H9 (cell line): ENCODE measurements at regions not wholly inside any gene's neighbourhood (a gene's known extent, or its start where the extent isn't known, plus 50 kb on each side); places are given as distances from the start of the nearest gene placed in this dataset.

Experiments used
- DNase-seq: peaks from one replicate; pipeline ENCODE4 v3.0.0-alpha.2; 2017
- H2AFZ ChIP-seq: one replicate; pipeline ENCODE4 v1.6.1; 2013; ENCODE audit warnings: mild to moderate bottlenecking, low read length, control low read depth, moderate library complexity
- H2AK5ac ChIP-seq: 2 replicates; pipeline ENCODE4 v1.6.1; 2013; ENCODE audit warnings: low read length, control low read depth, mixed read lengths; ENCODE audit not compliant: insufficient read length
- H2BK120ac ChIP-seq: one replicate; pipeline ENCODE4 v1.6.1; 2013; ENCODE audit warnings: low read depth, mild to moderate bottlenecking, low read length, control low read depth, inconsistent platforms; ENCODE audit not compliant: poor library complexity, severe bottlenecking
- H2BK12ac ChIP-seq: 2 replicates; pipeline ENCODE4 v1.6.1; 2013; ENCODE audit warnings: low read length, control low read depth, mixed read lengths, low read depth; ENCODE audit not compliant: insufficient read length
- H2BK15ac ChIP-seq: 2 replicates; pipeline ENCODE4 v1.6.1; 2013; ENCODE audit warnings: low read depth, low read length, control low read depth
- H2BK20ac ChIP-seq: one replicate; pipeline ENCODE4 v1.6.1; 2013; ENCODE audit warnings: low read depth, mild to moderate bottlenecking, low read length, control low read depth, inconsistent platforms; ENCODE audit not compliant: poor library complexity, severe bottlenecking
- H2BK5ac ChIP-seq: 2 replicates; pipeline ENCODE4 v1.6.1; 2013; ENCODE audit warnings: low read length, control low read depth, mixed read lengths; ENCODE audit not compliant: insufficient read length
- H3K14ac ChIP-seq: 2 replicates; pipeline ENCODE4 v1.6.1; 2013; ENCODE audit warnings: low read length, control low read depth; ENCODE audit not compliant: insufficient read depth
- H3K18ac ChIP-seq: 2 replicates; pipeline ENCODE4 v1.6.1; 2013; ENCODE audit warnings: low read depth, mild to moderate bottlenecking, mixed read lengths, low read length, control low read depth; ENCODE audit not compliant: insufficient read length
- H3K23ac ChIP-seq: 2 replicates; pipeline ENCODE4 v1.6.1; 2013; ENCODE audit warnings: low read length, control low read depth, mixed read lengths, low read depth; ENCODE audit not compliant: insufficient read length
- H3K23me2 ChIP-seq: 2 replicates; pipeline ENCODE4 v1.6.1; 2013; ENCODE audit warnings: low read depth, mild to moderate bottlenecking, mixed read lengths, low read length, control low read depth; ENCODE audit not compliant: insufficient read length, poor library complexity, severe bottlenecking
- H3K27ac ChIP-seq: 2 replicates; pipeline ENCODE4 v1.5.1; 2013; ENCODE audit warnings: low read length, control low read depth, mixed read lengths, low read depth; ENCODE audit not compliant: insufficient read length
- H3K27me3 ChIP-seq: 2 replicates; pipeline ENCODE4 v1.6.1; 2013; ENCODE audit warnings: low read length, control low read depth, inconsistent platforms; ENCODE audit not compliant: insufficient read depth
- H3K4ac ChIP-seq: 2 replicates; pipeline ENCODE4 v1.6.1; 2013; ENCODE audit warnings: low read depth, mild to moderate bottlenecking, control low read depth, inconsistent platforms, low read length, moderate library complexity
- H3K4me1 ChIP-seq: 2 replicates; pipeline ENCODE4 v1.6.1; 2013; ENCODE audit warnings: low read length, control low read depth, inconsistent platforms; ENCODE audit not compliant: insufficient read depth
- H3K4me2 ChIP-seq: 2 replicates; pipeline ENCODE4 v1.6.1; 2013; ENCODE audit warnings: low read length, control low read depth, mixed read lengths; ENCODE audit not compliant: insufficient read length, insufficient read depth
- H3K56ac ChIP-seq: 2 replicates; pipeline ENCODE4 v1.6.1; 2013; ENCODE audit warnings: low read depth, mild to moderate bottlenecking, mixed read lengths, low read length, control low read depth; ENCODE audit not compliant: insufficient read length
- H3K79me1 ChIP-seq: 2 replicates; pipeline ENCODE4 v1.6.1; 2013; ENCODE audit warnings: low read depth, mild to moderate bottlenecking, moderate library complexity, low read length, control low read depth, inconsistent platforms; ENCODE audit not compliant: insufficient read depth, poor library complexity, severe bottlenecking
- H3K79me2 ChIP-seq: 2 replicates; pipeline ENCODE4 v1.6.1; 2013; ENCODE audit warnings: low read length, control low read depth, inconsistent platforms; ENCODE audit not compliant: insufficient read depth
- H3K9ac ChIP-seq: 2 replicates; pipeline ENCODE4 v1.6.1; 2013; ENCODE audit warnings: low read length, control low read depth, mixed read lengths; ENCODE audit not compliant: insufficient read length; ENCODE audit errors: extremely low read depth
- H3K9me3 ChIP-seq: one replicate; pipeline ENCODE4 v1.6.1; 2013; ENCODE audit warnings: low read depth, low read length, inconsistent platforms; ENCODE audit not compliant: control insufficient read depth
- H3T11ph ChIP-seq: one replicate; pipeline ENCODE4 v1.6.1; 2013; ENCODE audit warnings: mild to moderate bottlenecking, low read length, control low read depth, inconsistent platforms
- H4K20me1 ChIP-seq: one replicate; pipeline ENCODE4 v1.6.1; 2013; ENCODE audit not compliant: control insufficient read depth, insufficient read length, insufficient read depth
- H4K5ac ChIP-seq: 2 replicates; pipeline ENCODE4 v1.6.1; 2013; ENCODE audit warnings: low read depth, mild to moderate bottlenecking, mixed read lengths, low read length, control low read depth; ENCODE audit not compliant: insufficient read length
- H4K8ac ChIP-seq: replicated peaks from 2 replicates; pipeline ENCODE4 v1.6.1; 2013; ENCODE audit warnings: low read length, control low read depth, mixed read lengths, low read depth; ENCODE audit not compliant: insufficient read length
- H4K91ac ChIP-seq: 2 replicates; pipeline ENCODE4 v1.6.1; 2013; ENCODE audit warnings: low read depth, mild to moderate bottlenecking, moderate library complexity, mixed read lengths, low read length, control low read depth; ENCODE audit not compliant: insufficient read length
- H3K27ac Mint-ChIP-seq, 3 experiments: 2 replicates in 2 of 3; 3 replicates in 1 of 3; pipeline ENCODE4 v1.8.0; 2020 to 2021; ENCODE audit warnings: mixed read lengths in 3 of 3, mild to moderate bottlenecking in 1 of 3, moderate library complexity in 1 of 3
- H3K27me3 Mint-ChIP-seq: 2 replicates; pipeline ENCODE4 v1.8.0; 2021; ENCODE audit warnings: low read depth, mild to moderate bottlenecking, moderate library complexity, mixed read lengths
- H3K36me3 Mint-ChIP-seq, 3 experiments: 2 replicates in 2 of 3; 3 replicates in 1 of 3; pipeline ENCODE4 v1.8.0; 2020 to 2021; ENCODE audit warnings: low read depth in 3 of 3, mixed read lengths in 3 of 3; ENCODE audit not compliant: insufficient read depth in 1 of 3
- H3K4me1 Mint-ChIP-seq, 2 experiments: 2 replicates each; pipeline ENCODE4 v1.8.0; 2020; ENCODE audit warnings: mixed read lengths in 2 of 2
- H3K4me3 Mint-ChIP-seq, 2 experiments: 2 replicates in 1 of 2; 3 replicates in 1 of 2; pipeline ENCODE4 v1.8.0; 2020 to 2021; ENCODE audit warnings: mild to moderate bottlenecking in 2 of 2, mixed read lengths in 2 of 2, moderate library complexity in 1 of 2
- H3K9me3 Mint-ChIP-seq, 2 experiments: 2 replicates in 1 of 2; 3 replicates in 1 of 2; pipeline ENCODE4 v1.8.0; 2020; ENCODE audit warnings: mild to moderate bottlenecking in 2 of 2, mixed read lengths in 2 of 2, moderate library complexity in 1 of 2
- CTCF ChIP-seq: fragments of 200-600 bp; sonication (generic); conservative IDR thresholded peaks from 3 replicates; pipeline ENCODE4 v1.8.0; 2021; ENCODE audit warnings: antibody characterized with exemption, mild to moderate bottlenecking
- whole genome bisulfite sequencing: extraction: QIAGEN DNeasy Blood & Tissue Kit; methylation state at CpG from one replicate; pipeline ENCODE4 v1.1.7; 2013; ENCODE audit warnings: missing lambda C conversion rate, low lambda C conversion rate, mixed read lengths; ENCODE audit not compliant: insufficient read length; ENCODE audit errors: extremely low coverage; 5-methylcytosine and 5-hydroxymethylcytosine counted together

- Histone ChIP-seq H3K9me3 (no peaks in the 10 kb centered on the region), H3K56ac (no peak overlapping the region), H3K4me2 (no peak overlapping the region), H3K9ac (no peak overlapping the region), H4K20me1 (no peaks in the 10 kb centered on the region), H3K79me2 (no peaks in the 10 kb centered on the region), H3K4ac (no peak overlapping the region), H3K27ac (no peak overlapping the region), H2BK15ac (no peak overlapping the region), H3K79me1 (no peaks in the 10 kb centered on the region), H4K91ac (no peak overlapping the region), H2BK20ac (no peak overlapping the region), H2BK12ac (no peak overlapping the region), H2AK5ac (no peak overlapping the region), H4K8ac (no peak overlapping the region), H3K23ac (no peak overlapping the region), H3K14ac (no peak overlapping the region), H3K18ac (no peak overlapping the region), H3K23me2 (no peaks in the 10 kb centered on the region), H3K4me1 (no peaks in the 10 kb centered on the region), H2BK5ac (no peak overlapping the region), H4K5ac (no peak overlapping the region), H3T11ph (no peak overlapping the region), H3K27me3 (no peaks in the 10 kb centered on the region), H2AFZ (no peak overlapping the region), H2BK120ac (no peak overlapping the region)
- Mint-ChIP-seq H3K4me1 (peaks cover 25 to 28% of the 10 kb centered on the region in 2 experiments), H3K36me3 (peaks cover 3 to 13% (median 8%) of the 10 kb centered on the region in 3 experiments; a peak in 5 of 7 replicates), H3K27me3 (no peaks in the 10 kb centered on the region; the same call in 1 of the 2 replicates), H3K9me3 (peaks cover 8 to 11% of the 10 kb centered on the region in 2 experiments), H3K4me3 (no peak overlapping the region), H3K27ac (peak overlapping the region in 1 of 3 experiments; percentile 95; a peak in 2 of 7 replicates)
- DNase-seq, result no peak
- WGBS, result no CpG with 5 or more reads among the region's 4 CpGs
- no peak for TF ChIP-seq CTCF
Measured at GRCh38 chr21:22076471-22076870, 1078.3 kb downstream of the NCAM2 start.
